ENCODE measurements at regions not wholly inside any gene's neighbourhood (a gene's known extent, or its start where the extent isn't known, plus 50 kb on each side); places are given as distances from the start of the nearest gene placed in this dataset.

- H3K4me2 ChIP-seq (ENCODE audit: low read depth, low read length, poor library complexity, severe bottlenecking), result no peak overlapping the region
- TF ChIP-seq CTCF (conservative IDR thresholded peaks at IDR 0.05; ENCODE audit: low read length) (no peak), EZH2phosphoT487 (IDR thresholded peaks at IDR 0.05; ENCODE audit: borderline replicate concordance) (no peak)
- no peak overlapping the region for H2AFZ ChIP-seq (ENCODE audit: low read length)
- H4K20me1 ChIP-seq (ENCODE audit: insufficient read depth, low read length, poor library complexity, severe bottlenecking), result no peaks in the 10 kb centered on the region
- H3K9me3 ChIP-seq (ENCODE audit: insufficient read depth, low read depth, low read length), result peaks cover 8% of the 10 kb centered on the region
- H3K4me3 ChIP-seq (ENCODE audit: low read length, poor library complexity, severe bottlenecking), result no peak overlapping the region
- H3K79me2 ChIP-seq (ENCODE audit: insufficient read depth, low read length), result peaks cover 55% of the 10 kb centered on the region
- no peaks in the 10 kb centered on the region for H3K9me2 ChIP-seq (replicated peaks; ENCODE audit: low read depth, low read length)
- no peak overlapping the region for H3K9ac ChIP-seq (ENCODE audit: low read depth, low read length, poor library complexity, severe bottlenecking)
- peaks cover 41% of the 10 kb centered on the region for H3K36me3 ChIP-seq (ENCODE audit: insufficient read depth, low read length)
- peaks cover 59% of the 10 kb centered on the region for H3K4me1 ChIP-seq (ENCODE audit: insufficient read depth, low read length, poor library complexity, severe bottlenecking)
- H3K27me3 ChIP-seq (ENCODE audit: insufficient read depth, low read length, poor library complexity, severe bottlenecking), result no peaks in the 10 kb centered on the region
- peaks cover 21% of the 10 kb centered on the region for H3F3A ChIP-seq (ENCODE audit: low read depth)
Observed at GRCh38 chr6:22020299-22021003, 276.4 kb downstream of the PRL start.

DNA sequence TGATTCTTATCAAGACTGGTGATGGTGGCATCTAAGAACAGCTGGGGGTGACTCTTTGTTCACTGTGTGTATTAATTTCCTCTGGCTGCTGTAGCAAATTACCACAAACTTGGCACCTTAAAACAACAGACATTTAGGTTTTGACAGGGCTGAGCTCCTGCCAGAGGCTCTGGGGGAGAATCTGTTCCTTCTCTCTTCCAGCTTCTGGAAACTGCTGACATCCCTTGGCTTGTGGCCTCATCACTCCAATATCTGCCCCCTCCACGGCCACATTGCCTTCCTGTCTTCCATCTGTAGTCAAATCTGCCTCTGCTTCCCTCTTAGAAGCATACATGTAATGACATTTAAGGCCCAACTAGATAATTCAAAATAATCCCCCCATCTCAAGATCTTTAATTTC is 274.9 kb downstream of the PRL start:
- TF ChIP-seq EZH2phosphoT487 (IDR thresholded peaks at IDR 0.05; ENCODE audit: borderline replicate concordance), result no peak
- TF ChIP-seq CTCF (conservative IDR thresholded peaks at IDR 0.05; ENCODE audit: low read length), result no peak
- Histone ChIP-seq H3K36me3 (ENCODE audit: insufficient read depth, low read length) (peaks cover 41% of the 10 kb centered on the region), H2AFZ (ENCODE audit: low read length) (no peak overlapping the region), H3K9me2 (replicated peaks; ENCODE audit: low read depth, low read length) (no peaks in the 10 kb centered on the region), H3K4me3 (ENCODE audit: low read length, poor library complexity, severe bottlenecking) (no peak overlapping the region), H3K4me2 (ENCODE audit: low read depth, low read length, poor library complexity, severe bottlenecking) (no peak overlapping the region), H3K4me1 (ENCODE audit: insufficient read depth, low read length, poor library complexity, severe bottlenecking) (peaks cover 74% of the 10 kb centered on the region), H3F3A (ENCODE audit: low read depth) (peaks cover 34% of the 10 kb centered on the region), H3K9me3 (ENCODE audit: insufficient read depth, low read depth, low read length) (peaks cover 8% of the 10 kb centered on the region), H3K9ac (ENCODE audit: low read depth, low read length, poor library complexity, severe bottlenecking) (no peak overlapping the region), H3K27me3 (ENCODE audit: insufficient read depth, low read length, poor library complexity, severe bottlenecking) (no peaks in the 10 kb centered on the region), H3K79me2 (ENCODE audit: insufficient read depth, low read length) (peaks cover 46% of the 10 kb centered on the region), H4K20me1 (ENCODE audit: insufficient read depth, low read length, poor library complexity, severe bottlenecking) (no peaks in the 10 kb centered on the region)

- Histone ChIP-seq H3K4me2 (ENCODE audit: low read depth, low read length, poor library complexity, severe bottlenecking) (peak overlapping the region; percentile 78), H3K9ac (ENCODE audit: low read depth, low read length, poor library complexity, severe bottlenecking) (peak overlapping the region; percentile 80), H3K9me2 (replicated peaks; ENCODE audit: low read depth, low read length) (no peaks in the 10 kb centered on the region), H3K36me3 (ENCODE audit: insufficient read depth, low read length) (peaks cover 43% of the 10 kb centered on the region), H3K79me2 (ENCODE audit: insufficient read depth, low read length) (peaks cover 46% of the 10 kb centered on the region), H3K4me3 (ENCODE audit: low read length, poor library complexity, severe bottlenecking) (peak overlapping the region; percentile 34), H3K4me1 (ENCODE audit: insufficient read depth, low read length, poor library complexity, severe bottlenecking) (peaks cover 87% of the 10 kb centered on the region), H3F3A (ENCODE audit: low read depth) (peaks cover 34% of the 10 kb centered on the region), H3K9me3 (ENCODE audit: insufficient read depth, low read depth, low read length) (peaks cover 8% of the 10 kb centered on the region), H2AFZ (ENCODE audit: low read length) (no peak overlapping the region), H4K20me1 (ENCODE audit: insufficient read depth, low read length, poor library complexity, severe bottlenecking) (no peaks in the 10 kb centered on the region), H3K27me3 (ENCODE audit: insufficient read depth, low read length, poor library complexity, severe bottlenecking) (no peaks in the 10 kb centered on the region)
- TF ChIP-seq EZH2phosphoT487 (IDR thresholded peaks at IDR 0.05; ENCODE audit: borderline replicate concordance) (no peak), CTCF (conservative IDR thresholded peaks at IDR 0.05; ENCODE audit: low read length) (no peak)
Observed at GRCh38 chr6:22023937-22024336, 272.9 kb downstream of the PRL start.

All from Loucy (cell line).